Activated CD4-positive, CD25-positive, alpha-beta regulatory T cell (primary cell): ENCODE measurements at regions not wholly inside any gene's neighbourhood (a gene's known extent, or its start where the extent isn't known, plus 50 kb on each side); places are given as distances from the start of the nearest gene placed in this dataset.
"Not testable (repeated sequence)": the region's sequence is repeated elsewhere in the genome, so short reads cannot be mapped to it uniquely, and the experiment has no call there.

ENCODE experiments used
- DNase-seq, 4 experiments: peaks; one replicate each; lab custom pipeline; 2025; lab: John Stamatoyannopoulos, UW

GRCh38 chr7:108815815-108816214 is 246.1 kb downstream of the DNAJB9 start:
- no peak for DNase-seq

GRCh38 chr7:108818742-108819141 is 249.1 kb downstream of the DNAJB9 start:
- DNase-seq, result no peak

DNA sequence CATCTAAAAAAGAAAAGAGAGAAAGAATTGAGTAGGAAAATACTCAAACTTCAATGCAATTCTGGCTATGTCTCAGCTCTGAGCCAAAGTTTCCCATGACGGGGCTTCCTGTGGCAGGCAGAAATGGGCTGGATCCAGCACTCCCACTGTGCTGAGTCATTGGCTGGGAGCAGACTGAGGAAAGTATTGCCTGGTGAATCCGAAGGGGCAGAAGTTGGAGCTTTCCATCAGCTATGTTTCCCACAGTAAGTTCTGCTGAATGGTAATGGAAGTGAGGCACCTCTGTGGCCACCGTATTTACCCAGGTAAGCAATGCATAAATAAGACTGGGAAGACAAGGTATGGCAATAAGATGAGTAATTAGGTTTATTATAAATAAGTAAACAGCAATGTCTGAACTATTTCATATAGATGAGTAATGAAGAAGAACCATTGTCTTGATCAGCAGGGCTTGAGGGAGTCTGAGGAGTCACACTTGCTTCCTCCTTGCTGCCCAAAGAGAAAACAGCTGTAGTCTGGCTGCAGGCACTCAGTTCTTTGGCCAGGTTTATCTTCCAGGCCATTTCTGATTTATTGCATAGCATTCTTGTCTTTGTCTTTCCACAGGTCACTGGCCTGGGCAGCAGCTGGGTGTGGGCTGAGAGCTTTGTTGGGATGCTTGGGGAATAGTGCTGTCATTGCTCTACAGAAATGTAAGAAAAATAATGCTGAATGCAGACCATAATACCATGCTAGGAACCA is 255.3 kb downstream of the DNAJB9 start:
- no peak for DNase-seq

GRCh38 chr7:108825581-108825909 is 255.9 kb downstream of the DNAJB9 start:
- no peak for DNase-seq

- no peak for DNase-seq
Observed at GRCh38 chr7:108836256-108836655, 266.6 kb downstream of the DNAJB9 start.

GRCh38 chr7:108838198-108838597 is 268.5 kb downstream of the DNAJB9 start:
- DNase-seq, result no peak

DNA sequence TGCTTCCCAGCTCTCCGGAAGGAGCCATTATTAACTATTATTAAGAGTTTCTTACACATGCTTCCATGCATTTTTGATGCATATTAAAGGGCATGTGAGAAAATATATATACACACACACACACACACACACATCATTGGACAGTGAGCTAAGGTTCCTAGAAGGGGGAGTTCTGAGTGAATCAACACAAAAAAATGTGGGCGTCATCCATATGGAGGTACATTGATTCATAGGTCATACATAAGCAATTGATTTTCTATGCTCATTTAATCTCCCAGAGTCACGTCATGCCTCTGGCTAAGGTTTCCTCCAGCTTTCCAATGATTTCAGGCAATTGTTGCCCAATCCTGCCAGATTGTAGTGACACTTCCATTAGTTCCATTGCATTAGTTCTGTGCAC is 269.4 kb downstream of the DNAJB9 start:
- DNase-seq, result no peak

DNA sequence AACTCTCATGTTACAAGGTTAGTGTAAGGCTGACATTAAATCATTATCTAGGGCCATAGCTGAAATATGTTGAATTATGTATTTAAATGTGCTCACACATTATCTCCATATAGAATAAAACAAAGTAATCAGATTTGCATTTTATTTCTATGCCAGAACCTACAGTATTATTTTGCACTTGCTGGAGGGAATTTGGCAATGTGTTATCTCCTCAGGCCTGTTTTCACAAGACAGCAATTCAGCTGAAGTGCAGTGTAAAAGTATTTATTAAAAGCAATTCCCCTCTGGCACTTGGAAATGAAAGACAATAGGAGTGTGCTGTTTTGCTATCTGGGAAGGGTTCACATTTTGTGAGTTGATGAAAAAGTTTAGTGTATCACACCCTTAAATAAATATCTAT is 276.3 kb downstream of the DNAJB9 start:
- no peak for DNase-seq

DNA sequence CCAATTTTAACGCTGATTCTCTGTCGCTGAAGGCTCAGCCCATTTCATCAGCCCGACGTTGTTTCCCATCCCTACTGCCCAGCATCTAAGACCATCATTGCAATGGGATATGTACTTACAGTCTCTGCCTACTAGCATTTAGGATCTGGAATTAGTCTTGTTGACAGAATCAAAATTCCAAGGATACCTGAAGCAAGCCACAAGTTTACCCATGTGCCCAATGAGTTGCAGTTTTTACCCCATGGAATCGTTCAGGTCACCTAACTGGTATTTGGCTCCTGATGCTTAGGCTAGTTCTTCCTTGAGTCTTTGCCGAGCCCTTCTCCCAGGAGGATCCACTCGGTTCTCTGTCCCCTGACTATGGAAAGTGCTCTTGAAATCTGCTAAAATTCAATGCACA is 276.8 kb downstream of the DNAJB9 start:
- DNase-seq, result no peak

- no peak for DNase-seq
Observed at GRCh38 chr7:108848486-108848885, 278.8 kb downstream of the DNAJB9 start.

DNA sequence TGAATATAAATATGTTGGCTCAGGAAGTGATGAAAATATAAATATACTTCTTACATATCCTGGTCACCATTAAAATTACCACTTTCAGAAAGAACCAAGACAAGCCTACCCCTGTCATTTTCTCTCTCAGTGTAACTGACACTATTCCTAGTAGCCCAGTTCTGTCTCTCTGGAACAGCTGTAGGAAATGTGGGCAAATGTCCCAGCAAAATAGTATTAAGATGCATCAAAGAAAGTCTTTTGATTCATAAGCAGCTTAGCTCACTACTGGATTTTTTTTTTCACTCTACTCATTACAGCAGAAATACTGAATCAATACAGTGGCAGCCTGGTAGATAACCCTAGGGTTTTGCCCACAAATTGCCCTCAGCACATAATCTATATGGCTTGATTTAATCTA is 290.9 kb downstream of the DNAJB9 start:
- DNase-seq, result no peak

DNA sequence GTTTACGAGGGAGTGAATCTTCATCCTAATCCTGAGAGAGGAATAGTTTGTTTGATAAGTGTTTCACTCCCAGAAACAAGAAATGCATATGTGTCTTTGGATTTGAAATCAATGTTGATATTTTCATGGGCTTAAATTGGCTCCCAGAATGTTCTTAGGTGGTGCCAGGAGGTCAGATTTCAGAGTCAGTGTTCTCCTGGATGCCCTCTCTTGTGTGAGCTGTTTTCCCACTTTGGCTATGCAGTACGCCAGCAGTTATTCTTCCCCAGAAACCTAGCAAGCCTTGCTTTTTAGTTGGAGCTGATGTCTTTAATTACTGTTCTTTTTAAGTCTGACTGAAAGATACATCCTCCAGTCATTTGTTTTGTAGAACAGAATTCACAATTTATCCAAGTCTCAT is 291.4 kb downstream of the DNAJB9 start:
- no peak for DNase-seq

DNA sequence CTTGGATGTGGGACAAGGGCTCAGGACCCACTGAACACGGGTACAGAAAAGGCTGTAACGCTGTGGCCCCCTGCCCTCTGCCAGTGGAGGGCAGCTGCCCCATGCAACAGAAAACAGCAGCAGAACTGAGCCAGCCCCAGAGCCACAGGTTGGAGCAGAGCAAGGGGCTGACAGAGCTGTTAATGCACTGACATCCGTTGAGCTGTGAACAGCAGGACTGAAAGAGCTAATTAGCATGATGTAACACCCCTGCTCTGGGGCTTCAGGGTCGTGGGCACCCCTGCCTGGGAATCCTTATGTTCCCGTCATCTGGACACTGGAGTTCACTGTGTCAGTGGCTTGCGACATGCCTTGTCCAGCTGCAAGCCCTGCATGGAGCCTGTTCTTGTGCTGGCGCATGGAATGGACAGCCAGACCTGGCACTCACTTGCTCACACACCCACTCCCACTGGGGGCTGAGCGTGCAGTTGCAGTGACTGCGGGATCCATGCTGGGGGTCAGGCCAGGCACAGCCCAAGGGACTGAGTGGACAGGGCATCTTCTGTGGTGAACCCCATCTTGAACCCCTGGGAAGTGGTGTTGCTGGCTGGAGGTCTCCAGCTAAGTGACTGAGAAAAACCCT is 293.7 kb downstream of the DNAJB9 start:
- no peak for DNase-seq

DNA sequence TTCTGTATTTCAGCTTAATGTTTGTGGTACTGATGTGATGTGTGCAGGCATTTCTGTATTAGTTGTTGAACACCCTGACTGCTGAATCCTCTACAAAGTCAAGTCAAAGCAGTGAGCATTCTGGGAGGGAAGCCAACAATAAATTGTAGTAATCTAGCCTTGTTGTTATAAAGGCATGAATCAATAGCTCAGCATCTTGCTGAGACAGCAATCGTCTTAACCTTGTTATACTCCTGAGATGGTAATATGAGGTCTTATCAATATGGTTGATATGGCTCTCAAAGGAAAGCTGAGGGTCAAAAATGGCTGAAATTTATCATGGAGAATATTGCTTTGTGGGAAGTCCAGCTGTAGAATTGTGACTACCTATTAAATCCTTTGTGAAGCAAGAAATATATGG is 299.4 kb downstream of the DNAJB9 start:
- no peak for DNase-seq

DNA sequence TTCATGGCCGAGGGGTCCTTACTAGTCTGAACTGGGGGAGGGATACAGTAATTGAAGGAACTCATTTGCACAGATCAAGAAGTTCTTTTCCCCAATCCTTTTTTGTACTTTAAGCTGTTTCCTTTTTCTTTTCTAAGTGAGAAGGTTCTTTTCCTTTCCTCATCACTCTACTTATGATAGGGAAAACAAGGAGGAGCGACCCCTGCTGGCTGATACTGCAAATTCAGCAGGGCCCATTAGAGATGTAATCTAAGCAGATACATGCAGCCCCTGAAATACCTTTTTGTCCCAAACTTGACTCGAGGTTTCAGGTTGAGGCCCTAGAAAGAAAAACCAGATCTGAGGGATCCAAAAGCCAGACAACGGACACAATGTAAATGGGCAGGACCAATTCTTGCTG is 305.5 kb downstream of the DNAJB9 start:
- no peak for DNase-seq

DNA sequence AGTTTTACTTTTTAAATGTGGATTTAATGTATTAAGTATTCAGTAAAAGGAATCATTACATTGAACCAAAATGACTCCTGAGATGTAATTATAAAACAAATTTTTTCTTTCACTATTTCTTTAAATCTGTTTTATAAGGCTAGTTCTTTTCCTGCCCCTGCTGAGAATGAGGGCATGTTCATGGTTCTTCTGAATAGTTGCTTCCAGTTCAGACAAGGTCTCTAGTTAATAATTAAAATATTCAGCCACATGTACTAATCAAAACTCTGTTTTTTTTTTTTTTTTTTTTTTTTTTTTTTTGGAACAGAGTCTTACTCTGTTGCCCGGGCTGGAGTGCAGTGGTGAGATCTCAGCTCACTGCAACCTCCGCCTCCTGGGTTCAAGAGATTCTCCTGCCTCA is 321.2 kb downstream of the DNAJB9 start:
- DNase-seq, result no peak

- DNase-seq, result no peak
Observed at GRCh38 chr7:108908456-108908855, 338.8 kb downstream of the DNAJB9 start.

DNA sequence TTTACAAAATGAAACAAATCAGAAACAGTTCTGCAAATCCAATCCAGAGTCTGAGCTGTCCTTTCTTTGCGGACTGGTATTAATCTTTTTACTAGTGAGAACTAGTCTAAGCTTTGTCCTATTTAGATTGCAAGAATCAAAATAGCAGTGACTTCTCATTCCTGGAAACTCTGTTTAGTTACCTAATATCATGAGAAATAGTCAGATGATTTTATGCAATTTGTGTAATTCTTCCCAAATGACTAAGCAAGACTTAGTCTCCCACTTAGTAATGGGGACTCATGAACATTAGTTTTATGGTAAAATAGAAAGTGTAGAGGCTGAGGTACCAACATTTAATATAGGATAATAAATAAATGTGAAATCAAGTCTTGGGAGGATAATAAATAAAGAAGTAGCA is 341.3 kb downstream of the DNAJB9 start:
- no peak for DNase-seq

DNA sequence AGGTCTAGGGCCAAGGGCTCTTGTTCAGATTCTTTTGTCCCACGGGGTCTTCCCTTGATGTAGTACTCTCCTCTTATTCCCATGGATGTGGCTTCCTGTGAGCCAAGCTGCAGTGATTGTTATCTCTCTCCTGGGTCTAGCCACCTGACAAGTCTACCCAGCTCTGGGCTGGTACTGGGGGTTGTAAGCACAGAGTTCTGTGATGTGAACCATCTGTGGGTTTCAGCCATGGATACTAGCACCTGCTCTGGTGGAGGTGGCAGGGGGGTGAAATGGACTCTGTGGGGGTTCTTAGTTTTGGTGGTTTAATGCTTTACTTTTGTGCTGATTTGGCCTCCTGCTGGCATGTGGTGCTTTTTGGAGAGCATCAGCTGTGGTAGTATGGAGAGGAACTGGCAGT is 350.8 kb downstream of the DNAJB9 start:
- DNase-seq, result no peak

- not testable (repeated sequence) for DNase-seq
Observed at GRCh38 chr7:108943048-108943447, 373.4 kb downstream of the DNAJB9 start.

DNA sequence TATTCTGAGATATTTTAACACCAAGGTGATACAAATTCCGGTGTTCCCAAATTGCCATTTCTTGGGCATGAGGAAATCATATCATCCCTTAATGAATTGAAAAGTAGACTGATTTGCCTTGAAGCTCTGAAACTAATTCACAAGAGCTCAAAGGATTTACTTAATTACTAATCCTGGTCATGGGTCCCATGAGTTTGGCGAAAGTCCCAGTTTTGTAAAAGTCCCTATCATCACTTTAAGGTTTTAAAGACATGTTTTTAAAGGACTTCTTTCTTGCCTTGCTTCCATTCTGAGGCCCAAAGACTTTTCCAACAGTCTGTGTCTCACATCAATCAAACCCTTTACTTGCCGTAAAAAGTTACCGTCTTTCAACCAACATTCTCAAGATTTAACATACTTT is 377.9 kb downstream of the DNAJB9 start:
- DNase-seq, result no peak

DNA sequence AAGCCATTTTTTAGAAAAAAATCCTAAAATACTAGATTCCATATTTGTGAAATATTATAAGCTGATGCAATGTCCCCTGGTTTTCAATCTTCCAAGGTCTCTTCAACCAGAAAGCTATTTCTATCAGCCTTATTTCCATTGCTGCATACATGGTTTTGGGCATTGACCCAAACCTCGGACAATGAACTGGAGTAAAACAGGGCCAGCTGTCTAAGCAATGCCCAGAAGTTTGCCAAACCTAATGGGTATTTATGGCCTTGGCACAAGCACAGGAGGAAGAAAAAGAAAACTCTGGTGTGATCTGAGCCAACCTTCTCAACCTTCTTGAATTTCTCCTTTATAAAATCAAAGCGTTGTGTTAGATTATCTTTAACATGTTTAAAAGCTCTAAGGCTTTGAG is 402.3 kb downstream of the DNAJB9 start:
- DNase-seq, result no peak

GRCh38 chr7:108973075-108973474 is 403.4 kb downstream of the DNAJB9 start:
- DNase-seq, result no peak

- DNase-seq, result no peak
Observed at GRCh38 chr7:108974641-108975040, 405.0 kb downstream of the DNAJB9 start.
